ENCODE measurements at regions not wholly inside any gene's neighbourhood (a gene's known extent, or its start where the extent isn't known, plus 50 kb on each side); places are given as distances from the start of the nearest gene placed in this dataset.

GRCh38 chr17:34717092-34717491 lies 137.7 kb downstream of the TMEM132E start:
- no peak for ATAC-seq
- H3K4me1 ChIP-seq: no peaks in the 10 kb centered on the region
- H3K4me3 ChIP-seq: no peak overlapping the region
- H3K27ac ChIP-seq: no peak overlapping the region
- no peaks in the 10 kb centered on the region for H3K36me3 ChIP-seq
- H3K9me3 ChIP-seq: no peaks in the 10 kb centered on the region
- peaks cover 0 to 19% (median 0%) of the 10 kb centered on the region in 9 donors for H3K27me3 ChIP-seq
- intact Hi-C loops (cut with DNase I): no loop called here
- WGBS, 4 donors: 49 to 70% (median 66%) methylated on average over 3 of the region's 3 CpGs
- DNase-seq: no peak
- no peak for TF ChIP-seq POLR2A (IDR thresholded peaks at IDR 0.05)
- TF ChIP-seq CTCF (IDR thresholded peaks at IDR 0.05): no peak

GRCh38 chr17:34716291-34716690 lies 136.9 kb downstream of the TMEM132E start:
- intact Hi-C loops (cut with DNase I): no loop called here
- Histone ChIP-seq H3K27ac (no peak overlapping the region), H3K4me3 (no peak overlapping the region), H3K4me1 (no peaks in the 10 kb centered on the region), H3K27me3 (peaks cover 0 to 22% (median 0%) of the 10 kb centered on the region in 9 donors), H3K9me3 (no peaks in the 10 kb centered on the region), H3K36me3 (no peaks in the 10 kb centered on the region)
- WGBS, 4 donors: 68 to 82% (median 73%) methylated on average over 3 of the region's 3 CpGs
- TF ChIP-seq CTCF (IDR thresholded peaks at IDR 0.05) (no peak), POLR2A (IDR thresholded peaks at IDR 0.05) (no peak)
- ATAC-seq: no peak
- no peak for DNase-seq

GRCh38 chr17:34715504-34715903 lies 136.1 kb downstream of the TMEM132E start:
- Histone ChIP-seq H3K27ac (no peak overlapping the region), H3K4me3 (no peak overlapping the region), H3K27me3 (peaks cover 0 to 17% (median 0%) of the 10 kb centered on the region in 9 donors), H3K36me3 (no peaks in the 10 kb centered on the region), H3K9me3 (no peaks in the 10 kb centered on the region), H3K4me1 (no peaks in the 10 kb centered on the region)
- DNase-seq (no peak), ATAC-seq (no peak)
- intact Hi-C loops (cut with DNase I): no loop called here
- 81 to 85% (median 82%) methylated on average over 5 of the region's 5 CpGs for WGBS, 4 donors
- no peak for TF ChIP-seq CTCF (IDR thresholded peaks at IDR 0.05)
- no peak for TF ChIP-seq POLR2A (IDR thresholded peaks at IDR 0.05)

- Histone ChIP-seq H3K9me3 (no peaks in the 10 kb centered on the region), H3K27ac (no peak overlapping the region), H3K36me3 (no peaks in the 10 kb centered on the region), H3K4me1 (no peaks in the 10 kb centered on the region), H3K4me3 (no peak overlapping the region), H3K27me3 (peaks cover 0 to 17% (median 0%) of the 10 kb centered on the region in 9 donors)
- TF ChIP-seq POLR2A (IDR thresholded peaks at IDR 0.05): no peak
- TF ChIP-seq CTCF (IDR thresholded peaks at IDR 0.05): no peak
- DNase-seq (no peak), ATAC-seq (no peak)
- WGBS, 4 donors: 73 to 82% (median 77%) methylated on average over 7 of the region's 7 CpGs
- intact Hi-C loops (cut with DNase I): no loop called here
These were observed 135.4 kb downstream of the TMEM132E start for GRCh38 chr17:34714475-34715410.
